NCI-H2081 treated with DMSO at 0.1 percent for 48 hours (cell line): ENCODE measurements at regions not wholly inside any gene's neighbourhood (a gene's known extent, or its start where the extent isn't known, plus 50 kb on each side); places are given as distances from the start of the nearest gene placed in this dataset.
"Not testable (repeated sequence)": the region's sequence is repeated elsewhere in the genome, so short reads cannot be mapped to it uniquely, and the experiment has no call there.

Experiments used
- DNase-seq: peaks from one replicate; lab custom pipeline; 2025; lab: John Stamatoyannopoulos, UW

DNA sequence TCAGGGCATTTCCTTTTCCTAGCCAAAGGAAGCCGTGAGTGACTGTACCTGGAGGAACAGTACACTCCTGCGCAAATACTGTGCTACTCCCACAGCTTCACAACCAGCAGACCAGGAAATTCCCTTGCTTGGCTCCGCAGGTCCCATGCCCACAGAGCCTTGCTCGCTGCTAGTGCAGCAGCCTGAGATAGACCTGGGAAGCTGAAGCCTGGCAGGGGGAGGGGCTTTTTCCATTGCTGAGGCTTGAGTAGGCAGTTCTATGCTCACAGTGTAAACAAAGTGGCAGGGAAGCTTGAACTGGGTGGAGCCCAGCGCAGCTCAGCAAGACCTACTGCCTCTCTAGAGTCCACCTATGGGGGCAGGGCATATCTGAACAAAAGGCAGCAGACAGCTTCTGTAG lies 291.2 kb downstream of the HGF start:
- DNase-seq, result no peak

DNA sequence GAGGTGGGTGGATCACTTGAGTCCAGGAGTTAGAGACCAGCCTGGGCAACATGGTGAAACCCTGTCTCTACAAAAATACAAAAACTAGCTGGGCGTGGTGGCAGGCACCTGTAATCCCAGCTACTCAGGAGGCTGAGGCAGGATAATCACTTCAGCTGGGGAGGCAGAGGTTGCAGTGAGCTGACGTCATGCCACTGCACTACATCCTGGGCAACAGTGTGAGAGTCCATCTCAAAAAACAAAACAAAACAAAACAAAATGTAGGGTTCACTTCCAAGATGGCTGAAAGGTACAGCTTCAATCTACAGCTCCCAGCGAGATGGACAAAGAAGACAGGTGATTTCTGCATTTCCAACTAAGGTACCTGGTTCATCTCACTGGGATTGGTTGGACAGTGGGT lies 291.6 kb downstream of the HGF start:
- not testable (repeated sequence) for DNase-seq

DNA sequence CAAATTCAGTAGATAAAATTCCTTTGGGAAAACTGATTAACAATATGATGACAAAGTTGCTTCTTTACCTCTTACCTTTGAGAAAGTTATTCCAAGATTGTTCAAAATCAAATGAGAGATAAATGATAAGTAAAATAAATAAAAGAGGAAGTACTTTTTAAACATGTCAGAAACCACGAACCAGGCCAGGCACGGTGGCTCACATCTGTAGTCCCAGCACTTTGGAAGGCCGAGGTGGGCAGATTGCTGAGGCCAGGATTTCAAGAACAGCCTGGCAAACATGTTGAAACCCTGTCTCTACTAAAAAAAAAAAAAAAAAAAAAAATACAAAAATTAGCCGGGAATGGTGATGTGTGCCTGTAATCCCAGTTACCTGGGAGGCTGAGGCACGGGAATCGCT lies 296.6 kb downstream of the HGF start:
- DNase-seq, result no peak

DNA sequence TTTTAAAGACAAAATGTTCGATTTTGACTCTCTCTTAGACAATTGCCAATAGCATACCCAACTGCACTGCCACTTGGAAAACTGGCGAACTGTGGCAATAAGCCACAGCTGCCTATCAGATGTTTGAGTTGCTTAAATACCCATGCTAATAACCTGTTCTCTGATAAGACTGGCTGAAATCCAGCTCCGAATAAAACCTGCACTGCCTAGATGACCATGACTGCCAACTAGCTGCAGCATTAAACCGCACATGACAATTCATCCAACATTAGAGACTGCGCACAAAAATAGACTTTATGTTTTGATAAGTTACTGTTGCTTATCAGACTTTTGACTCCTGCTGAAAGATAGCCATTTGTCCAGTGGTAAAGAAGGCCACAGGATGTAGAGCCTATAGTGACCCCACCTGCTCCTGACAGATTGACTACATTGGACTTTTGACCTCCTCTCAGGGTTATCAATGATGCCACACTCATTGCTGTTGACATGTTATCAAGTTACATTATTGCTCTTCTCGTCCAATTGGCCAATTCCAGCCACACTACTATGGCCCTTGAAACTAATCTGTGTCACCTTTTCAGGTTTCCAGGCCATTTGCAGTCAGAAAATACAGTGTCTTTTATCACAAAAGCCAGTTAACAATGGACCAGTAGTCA lies 299.0 kb downstream of the HGF start:
- no peak for DNase-seq

DNA sequence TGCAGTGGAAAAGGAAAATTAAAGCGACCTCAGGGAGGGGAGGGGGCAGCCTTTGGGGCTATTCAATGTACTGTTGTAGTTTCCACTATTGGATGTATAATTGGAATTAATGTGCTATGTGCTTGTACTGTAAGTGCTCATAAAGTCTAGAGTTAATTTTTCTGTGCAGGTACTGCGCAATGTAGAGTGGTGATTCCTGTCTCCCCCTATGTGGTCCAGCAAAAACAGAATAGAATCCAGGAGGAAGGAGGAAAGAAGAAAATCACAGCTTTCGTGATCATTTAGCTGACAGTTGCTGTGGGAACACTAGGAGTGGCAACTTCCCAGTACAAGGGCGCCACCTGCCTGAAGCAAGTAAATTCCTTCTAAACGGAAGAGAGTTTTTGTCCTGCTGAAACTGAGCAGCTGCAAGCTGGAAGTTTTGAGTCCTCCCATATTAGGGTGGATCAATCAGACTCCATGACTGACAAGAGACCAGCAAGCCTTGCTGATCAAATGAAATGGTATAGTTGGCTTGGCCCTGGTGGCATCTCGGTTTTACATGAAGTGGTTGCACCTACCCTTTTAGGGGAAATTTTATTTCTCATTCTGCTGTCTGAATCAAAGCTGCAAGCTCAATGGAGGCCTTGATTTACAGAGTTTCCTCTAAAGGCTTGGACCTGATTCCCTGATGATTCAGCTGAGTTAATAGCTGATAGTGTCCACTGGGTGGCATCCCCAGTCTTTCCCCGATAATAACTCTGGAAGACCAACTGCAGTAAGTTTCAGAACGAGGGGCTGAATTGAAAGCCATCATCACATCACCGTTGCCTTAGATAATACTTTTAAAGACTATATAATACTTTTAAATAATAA lies 299.8 kb downstream of the HGF start:
- DNase-seq, result peak; percentile 58

DNA sequence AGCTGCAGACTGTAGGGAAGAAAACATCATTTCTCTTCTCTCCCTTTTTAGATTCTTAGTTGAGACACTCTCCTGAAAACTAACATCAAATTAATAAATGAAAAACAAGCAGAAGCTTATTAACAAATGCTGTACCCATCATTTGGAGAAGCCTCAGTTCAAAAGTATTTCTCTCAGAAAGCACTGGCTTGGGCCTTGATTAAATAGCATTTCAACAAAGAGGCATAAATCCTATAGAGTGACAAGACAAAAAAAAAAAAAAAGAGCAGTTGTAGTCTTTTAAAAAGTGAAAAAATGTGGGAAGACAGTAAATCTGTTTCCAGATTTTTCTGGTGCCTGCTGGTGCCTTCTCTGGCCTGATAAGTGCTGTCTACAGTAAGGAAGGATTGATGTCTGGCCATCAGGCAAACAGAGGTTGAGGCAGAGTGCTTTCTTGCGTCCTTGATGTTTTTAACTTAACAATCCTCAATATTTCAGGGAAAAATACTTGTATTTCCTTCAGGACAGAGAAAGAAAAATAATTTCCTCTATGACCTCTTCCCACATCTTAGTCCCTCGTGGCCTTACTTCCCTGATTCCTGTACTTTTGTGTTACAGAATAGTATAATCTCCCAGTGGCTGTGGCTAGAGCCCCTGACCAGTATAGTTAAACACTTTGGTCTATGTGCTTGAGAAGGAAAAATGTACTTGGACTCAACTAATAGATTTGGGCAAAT lies 300.5 kb downstream of the HGF start:
- DNase-seq, result no peak

DNA sequence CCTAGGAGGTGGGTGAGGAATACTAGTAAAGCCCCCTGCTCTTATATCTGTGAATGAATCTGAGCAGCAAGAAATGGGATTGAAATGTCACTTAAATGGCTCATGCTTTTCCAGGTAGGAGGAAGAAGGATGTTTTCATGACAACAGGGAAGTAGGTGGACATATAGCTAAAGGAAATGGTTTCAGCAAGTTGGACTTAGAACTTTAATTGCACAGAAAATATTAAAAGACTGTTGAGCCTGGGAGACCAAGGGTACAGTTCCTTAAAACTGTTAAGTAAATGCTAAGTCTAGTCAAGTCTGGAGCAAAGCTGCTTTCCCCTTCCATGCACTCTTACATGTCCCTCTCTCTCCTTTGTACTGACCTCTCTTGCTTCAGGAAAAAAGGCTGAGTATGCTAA lies 301.3 kb downstream of the HGF start:
- no peak for DNase-seq

DNA sequence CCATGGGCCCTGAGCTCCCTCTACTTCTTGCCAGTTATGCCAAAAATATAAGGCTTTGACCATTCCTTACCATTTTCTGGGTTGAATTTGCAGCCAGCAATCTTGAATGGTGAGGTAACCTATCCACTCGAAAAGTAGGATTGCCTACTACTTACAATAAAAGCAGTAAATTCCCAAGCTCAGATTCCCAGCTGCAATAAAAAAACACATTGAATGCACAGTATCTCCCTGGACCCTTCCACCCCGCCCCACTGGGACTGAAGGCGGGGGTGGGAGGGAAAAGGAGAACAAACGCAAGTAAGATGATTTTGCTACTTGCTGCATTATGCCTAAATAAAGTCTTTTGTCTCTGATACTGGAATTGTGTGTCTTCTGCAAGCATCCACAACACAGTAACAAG lies 301.9 kb downstream of the HGF start:
- DNase-seq, result no peak

DNA sequence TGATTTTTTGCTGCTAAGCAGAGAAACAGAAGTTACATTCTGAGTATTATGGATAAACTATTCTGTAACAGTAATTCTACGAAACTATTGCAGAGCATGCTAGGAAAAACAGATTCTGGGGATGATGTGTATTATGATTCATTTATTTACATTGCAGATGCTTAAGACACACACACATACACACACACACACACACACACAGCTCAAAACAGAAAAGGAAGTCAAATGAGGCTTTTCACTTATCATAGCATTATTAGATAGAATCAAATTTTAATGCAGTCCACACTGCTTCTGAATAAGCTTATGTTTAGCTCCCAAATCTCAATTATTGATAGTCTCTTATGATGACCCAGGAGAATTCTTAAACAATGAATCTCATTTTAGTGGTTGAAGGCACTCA lies 307.2 kb downstream of the HGF start:
- no peak for DNase-seq

DNA sequence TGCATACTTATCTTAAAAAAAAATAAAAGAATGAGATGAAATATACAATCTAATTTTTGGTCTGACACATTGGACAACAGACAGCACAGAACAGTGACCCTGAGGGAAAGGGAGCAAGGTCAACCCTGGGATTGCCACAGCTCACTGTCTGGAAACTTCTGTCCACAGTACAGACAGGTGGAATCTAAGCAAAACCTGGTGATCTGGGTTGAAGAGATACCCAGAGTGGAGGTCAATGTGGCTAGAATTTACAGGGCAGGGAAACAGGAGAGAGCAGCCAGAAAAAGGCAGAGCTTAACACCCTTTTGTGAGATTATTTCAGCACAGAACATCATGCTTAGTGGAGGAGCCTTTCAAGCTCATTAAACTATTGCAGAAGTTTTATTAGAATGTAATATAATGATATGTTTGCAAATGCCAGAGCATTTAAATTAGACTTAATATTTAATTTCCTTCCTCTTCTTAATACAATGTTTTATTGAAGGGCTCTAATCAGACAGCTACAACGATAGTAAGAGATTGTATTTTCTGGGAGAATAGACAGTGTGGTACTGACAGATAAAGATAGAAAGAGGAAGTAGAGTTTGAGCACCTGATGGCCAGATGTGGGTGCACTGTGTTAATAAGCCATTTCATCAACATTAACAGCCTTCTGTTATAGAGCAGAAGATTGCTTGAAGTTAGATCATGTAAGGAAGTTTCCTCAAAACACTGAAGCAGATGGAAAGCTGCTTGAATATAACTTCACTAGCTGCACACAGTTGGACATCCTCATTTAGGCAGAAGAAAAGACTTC lies 309.4 kb downstream of the HGF start:
- no peak for DNase-seq

DNA sequence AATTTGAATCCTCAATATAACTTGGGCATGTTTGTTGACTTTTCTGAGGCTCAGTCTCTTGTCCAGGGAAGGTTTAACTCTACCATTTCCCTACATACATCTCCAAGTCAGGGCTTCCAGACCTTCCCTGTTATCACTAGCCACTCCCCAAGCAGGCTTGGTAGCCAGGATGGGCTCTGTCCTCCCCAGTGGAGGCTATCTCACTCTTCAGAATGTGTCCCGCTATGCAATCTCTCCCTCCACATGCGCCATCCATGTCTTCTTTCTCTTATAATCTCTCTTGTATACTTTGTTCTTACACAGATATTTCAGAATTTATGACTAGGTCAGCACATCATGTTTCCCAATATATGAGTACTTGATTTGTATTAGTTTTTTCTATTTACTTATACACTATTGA lies 310.4 kb downstream of the HGF start:
- DNase-seq, result no peak

DNA sequence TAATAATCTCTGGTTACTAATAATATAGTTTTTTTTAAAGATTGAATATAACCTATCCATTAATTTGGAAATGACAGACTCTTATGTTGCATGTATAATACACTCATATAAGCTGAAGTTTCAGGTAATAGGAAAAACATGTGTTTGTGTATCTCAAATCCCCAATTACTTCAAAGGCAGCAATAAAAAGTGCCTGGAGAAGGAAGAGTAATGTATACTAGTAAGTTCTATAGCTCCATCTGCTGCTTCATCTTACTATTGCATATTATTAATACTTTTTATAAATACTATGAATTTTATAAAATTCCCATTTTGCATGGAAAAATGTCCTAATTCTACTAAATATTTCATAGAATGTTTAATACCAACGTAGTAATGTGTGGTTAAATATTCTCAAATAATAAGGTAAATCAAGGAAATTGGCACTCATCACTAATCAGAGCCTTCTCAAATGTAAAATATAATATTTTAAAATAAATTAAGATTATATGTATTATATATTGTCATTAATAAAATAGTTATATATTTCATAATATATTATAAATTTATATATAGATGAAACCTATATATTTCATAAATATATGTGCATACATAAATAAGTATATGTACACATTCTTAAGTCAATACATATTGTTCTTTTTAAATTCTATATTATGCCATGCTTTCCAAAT lies 311.9 kb downstream of the HGF start:
- no peak for DNase-seq

DNA sequence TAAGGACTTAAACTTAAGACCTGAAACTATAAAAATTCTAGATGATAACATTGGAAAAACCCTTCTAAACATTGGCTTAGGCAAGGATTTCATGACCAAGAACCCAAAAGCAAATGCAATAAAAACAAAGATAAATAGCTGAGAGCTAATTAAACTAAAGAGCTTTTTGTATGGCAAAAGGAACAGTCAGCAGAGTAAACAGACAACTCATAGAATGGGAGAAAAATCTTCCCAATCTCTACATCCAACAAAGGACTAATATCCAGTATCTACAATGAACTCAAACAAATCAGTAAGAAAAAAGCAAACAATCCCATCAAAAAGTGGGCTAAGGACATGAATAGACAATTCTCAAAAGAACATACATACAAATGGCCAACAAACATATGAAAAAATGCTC lies 316.1 kb downstream of the HGF start:
- DNase-seq, result not testable (repeated sequence)

DNA sequence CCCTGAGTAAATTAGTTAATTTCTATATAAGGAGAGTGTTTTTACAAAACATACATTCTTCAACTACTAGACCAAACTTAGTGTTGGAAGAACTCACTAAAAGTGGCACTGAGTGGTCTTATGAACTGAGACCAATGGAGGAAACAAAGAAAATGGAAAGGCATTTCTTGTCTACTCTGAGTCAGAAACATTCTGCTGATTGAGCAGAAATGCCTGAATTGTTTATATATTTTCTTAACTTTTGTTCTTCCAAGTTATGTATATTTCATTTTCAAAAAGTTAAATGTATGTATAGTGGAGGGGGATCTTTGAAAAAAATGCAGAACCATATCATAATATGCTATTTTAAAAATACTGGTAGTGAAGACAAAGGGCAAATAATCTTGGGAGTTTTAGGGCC lies 320.7 kb downstream of the HGF start:
- no peak for DNase-seq

DNA sequence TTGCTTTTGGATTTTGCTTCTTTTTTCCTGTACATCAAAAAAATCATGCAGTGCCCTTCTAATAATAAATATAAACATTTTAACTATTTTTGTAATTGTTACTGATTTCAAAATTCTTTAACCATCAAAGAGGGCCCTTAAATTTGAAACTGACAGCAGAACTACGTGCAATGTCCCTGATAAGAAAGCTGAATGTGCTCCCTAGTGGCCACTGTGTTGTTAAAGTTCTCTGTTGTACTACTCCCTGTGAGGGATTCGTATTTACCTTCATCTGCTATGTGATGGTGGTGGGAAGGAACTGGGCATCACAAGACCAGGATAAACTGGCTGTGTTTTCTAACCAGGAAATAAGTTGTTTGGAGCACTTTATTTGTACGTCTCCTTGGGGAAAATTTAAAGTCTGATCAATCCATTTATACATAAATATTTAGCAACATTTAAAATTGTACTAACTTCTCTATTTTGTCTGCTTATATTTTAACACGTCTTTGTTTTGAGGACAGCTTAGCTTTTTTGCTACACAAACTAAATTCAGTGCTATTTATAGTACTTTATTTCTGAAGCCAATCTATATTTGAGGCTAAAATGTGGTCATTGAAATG lies 322.4 kb downstream of the HGF start:
- DNase-seq, result peak; percentile 52

DNA sequence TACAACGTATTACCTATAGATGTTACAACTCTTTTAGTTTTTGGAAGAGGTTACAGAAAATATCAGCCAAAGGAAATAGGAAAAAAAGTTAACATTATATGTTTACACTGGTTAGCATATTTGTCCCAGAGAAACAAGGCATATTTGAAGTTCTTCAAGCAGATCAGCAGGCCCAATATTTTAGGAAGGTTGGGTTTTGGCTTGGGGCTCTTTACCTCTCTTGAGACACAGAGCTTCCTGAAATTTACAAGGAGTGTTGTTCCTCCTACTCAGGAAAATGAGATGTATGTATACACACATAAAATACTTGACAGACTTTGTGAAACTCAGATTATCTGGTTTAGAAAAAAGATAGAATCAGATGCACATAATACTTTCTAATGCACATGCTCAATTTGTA lies 323.6 kb downstream of the HGF start:
- DNase-seq, result no peak

DNA sequence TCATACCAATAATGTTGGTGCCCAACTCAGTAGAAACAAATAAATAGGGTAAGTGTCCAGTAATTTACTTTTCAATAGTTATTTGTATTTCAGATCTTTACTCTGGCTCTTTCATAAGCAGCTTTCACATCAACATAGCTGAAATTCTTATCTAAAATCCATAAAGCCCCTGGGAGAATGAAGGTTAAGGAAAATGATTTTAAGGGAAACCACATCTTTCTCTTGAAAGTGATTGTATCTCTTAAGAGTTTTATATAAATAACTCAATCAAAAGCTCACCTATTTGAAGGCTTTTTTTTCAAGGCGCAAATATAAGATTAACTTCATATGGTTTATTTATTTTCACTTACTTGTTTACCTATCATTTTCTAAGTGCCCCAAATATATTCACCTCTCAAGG lies 324.4 kb downstream of the HGF start:
- DNase-seq, result no peak

DNA sequence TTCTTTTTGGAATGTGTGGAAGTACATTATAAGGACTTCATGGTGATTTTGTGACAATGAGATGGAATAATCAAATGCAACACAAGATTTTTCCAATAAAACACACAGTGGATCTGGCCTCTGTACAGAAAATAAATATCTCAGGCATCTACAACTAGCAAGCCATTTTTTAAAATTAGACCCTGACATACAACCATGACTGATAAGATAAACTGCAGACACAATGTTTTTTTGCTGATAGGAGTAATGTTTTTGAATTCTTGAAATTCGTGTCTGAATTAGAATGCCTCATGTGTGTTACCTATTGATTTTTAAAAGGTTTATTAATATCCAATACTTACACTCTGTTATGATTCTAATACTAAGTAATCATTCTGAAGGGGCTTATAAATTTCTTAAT lies 328.1 kb downstream of the HGF start:
- DNase-seq, result no peak

DNA sequence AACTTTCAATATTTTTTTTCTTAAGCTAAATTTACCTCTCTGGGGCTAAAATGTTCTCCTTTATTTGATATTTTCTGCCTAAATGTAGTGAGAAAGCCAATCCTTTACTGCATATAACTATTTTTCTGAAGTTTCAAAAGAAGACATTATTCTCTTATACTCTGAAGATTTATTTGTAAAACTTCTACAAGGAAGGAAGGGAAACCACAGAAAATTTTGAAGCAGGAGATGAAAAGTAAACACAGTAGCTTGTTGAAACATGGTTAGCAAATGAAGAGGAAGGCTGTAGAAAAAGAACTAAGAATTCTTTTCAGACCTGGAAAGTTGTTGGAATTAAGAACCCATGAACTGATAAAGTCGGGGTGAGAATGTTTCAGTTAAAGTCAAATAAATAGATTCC lies 330.3 kb downstream of the HGF start:
- no peak for DNase-seq

DNA sequence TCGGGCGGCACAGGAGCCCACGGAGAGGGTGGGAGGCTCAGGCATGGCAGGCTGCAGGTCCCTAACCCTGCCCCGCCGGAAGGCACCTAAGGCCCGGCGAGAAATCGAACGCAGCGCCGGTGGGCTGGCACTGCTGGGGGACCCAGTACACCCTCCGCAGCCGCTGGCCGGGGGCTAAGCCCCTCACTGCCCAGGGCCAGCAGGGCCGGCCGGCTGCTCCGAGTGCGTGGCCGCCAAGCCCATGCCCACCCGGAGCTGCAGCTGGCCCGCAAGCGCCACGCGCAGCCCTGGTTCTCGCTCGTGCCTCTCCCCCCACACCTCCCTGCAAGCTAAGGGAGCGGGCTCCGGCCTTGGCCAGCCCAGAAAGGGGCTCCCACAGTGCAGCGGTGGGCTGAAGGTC lies 332.7 kb downstream of the HGF start:
- not testable (repeated sequence) for DNase-seq

DNA sequence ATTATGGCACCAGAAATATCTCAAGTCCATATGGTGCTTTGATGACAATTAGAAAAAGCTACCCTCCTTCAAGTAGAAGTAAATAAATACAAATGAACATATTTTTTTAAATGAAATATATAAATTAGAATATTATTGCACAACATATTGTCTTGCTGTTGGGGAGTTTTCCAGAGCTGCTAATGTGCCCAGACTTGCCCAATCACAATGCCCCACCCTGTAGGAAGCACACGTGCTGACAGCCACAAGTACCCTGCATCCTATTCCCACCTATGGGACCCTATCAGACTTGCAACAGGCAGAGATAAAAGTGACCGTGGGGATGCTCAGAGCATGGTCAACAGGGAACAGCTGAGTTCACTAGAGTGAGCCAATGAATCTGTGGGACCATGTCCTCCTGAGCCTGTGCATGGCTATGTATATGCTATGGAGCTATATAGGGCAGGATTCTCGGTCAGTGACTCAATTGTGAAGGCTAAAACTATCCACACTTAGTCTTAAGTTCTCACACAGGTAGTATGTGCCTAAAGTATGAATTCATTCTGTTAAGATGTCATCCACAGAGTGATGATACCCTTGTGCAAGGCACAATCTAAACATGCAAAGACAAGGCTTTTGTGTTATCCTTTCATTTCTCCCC lies 336.0 kb downstream of the HGF start:
- DNase-seq, result no peak
